SH-SY5Y (cell line): ENCODE measurements at regions not wholly inside any gene's neighbourhood (a gene's known extent, or its start where the extent isn't known, plus 50 kb on each side); places are given as distances from the start of the nearest gene placed in this dataset.

Source experiments
- GATA2 ChIP-seq: IDR thresholded peaks from 2 replicates; pipeline ENCODE4 v1.6.1; 2011; ENCODE audit warnings: mild to moderate bottlenecking, low read depth, low read length
- GATA3 ChIP-seq: IDR thresholded peaks from 2 replicates; pipeline ENCODE4 v1.6.1; 2011; ENCODE audit warnings: low read depth, mild to moderate bottlenecking, low read length, moderate library complexity

- TF ChIP-seq GATA3 (no peak), GATA2 (no peak)
Measured at GRCh38 chr15:96213045-96213444, 117.5 kb upstream of the NR2F2 start.
